Adrenal gland (tissue), 5 donors: ENCODE measurements at regions not wholly inside any gene's neighbourhood (a gene's known extent, or its start where the extent isn't known, plus 50 kb on each side); places are given as distances from the start of the nearest gene placed in this dataset.

Experiments
- POLR2A ChIP-seq, 2 donors: fragments of 450-650 bp; IDR thresholded peaks; one replicate each; pipeline ENCODE4 v1.6.1; 2017; ENCODE audit warnings: antibody characterized with exemption in 2 of 2, mild to moderate bottlenecking in 2 of 2, moderate library complexity in 1 of 2
- TF ChIP-seq, protein P1 (sequence below), 6 experiments: fragments of 450-650 bp in 4 of 6; fragments of 200-600 bp in 2 of 6; sonication (generic) in 1 of 6; IDR thresholded peaks; 1 replicate in 5 of 6; 2 replicates in 1 of 6; pipeline versions ENCODE4 v1.5.1 to v1.8.0; 2016 to 2021; ENCODE audit warnings: antibody characterized with exemption in 6 of 6, mild to moderate bottlenecking in 2 of 6, moderate library complexity in 1 of 6
- donor health status: DM: no; HTN: no; CAD: no.

DNA sequence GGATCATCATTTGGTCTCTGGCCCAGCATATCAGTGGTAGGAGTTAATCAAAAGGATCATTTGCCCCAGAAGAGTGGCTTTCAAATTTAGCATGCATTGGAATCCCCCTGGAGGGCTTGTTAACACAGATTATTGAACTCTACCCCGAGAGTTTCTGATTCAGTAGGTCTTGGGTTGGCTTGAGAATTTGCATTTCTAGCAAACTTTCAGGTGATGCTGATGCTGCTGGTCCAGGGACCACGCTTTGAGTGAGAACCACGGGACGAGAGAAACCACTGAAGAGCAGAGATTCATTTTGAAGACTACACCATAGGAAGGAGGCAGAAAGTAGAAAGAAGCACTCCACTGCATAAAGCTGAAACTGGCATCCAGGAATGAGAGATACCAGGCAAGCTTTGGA, 81.3 kb upstream of the DUSP10 start:
- TF ChIP-seq, protein P1, sequence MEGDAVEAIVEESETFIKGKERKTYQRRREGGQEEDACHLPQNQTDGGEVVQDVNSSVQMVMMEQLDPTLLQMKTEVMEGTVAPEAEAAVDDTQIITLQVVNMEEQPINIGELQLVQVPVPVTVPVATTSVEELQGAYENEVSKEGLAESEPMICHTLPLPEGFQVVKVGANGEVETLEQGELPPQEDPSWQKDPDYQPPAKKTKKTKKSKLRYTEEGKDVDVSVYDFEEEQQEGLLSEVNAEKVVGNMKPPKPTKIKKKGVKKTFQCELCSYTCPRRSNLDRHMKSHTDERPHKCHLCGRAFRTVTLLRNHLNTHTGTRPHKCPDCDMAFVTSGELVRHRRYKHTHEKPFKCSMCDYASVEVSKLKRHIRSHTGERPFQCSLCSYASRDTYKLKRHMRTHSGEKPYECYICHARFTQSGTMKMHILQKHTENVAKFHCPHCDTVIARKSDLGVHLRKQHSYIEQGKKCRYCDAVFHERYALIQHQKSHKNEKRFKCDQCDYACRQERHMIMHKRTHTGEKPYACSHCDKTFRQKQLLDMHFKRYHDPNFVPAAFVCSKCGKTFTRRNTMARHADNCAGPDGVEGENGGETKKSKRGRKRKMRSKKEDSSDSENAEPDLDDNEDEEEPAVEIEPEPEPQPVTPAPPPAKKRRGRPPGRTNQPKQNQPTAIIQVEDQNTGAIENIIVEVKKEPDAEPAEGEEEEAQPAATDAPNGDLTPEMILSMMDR (IDR thresholded peaks at IDR 0.05), result no peak
- no peak for TF ChIP-seq POLR2A (IDR thresholded peaks at IDR 0.05)
